Stomach (tissue), 8 donors: ENCODE measurements at regions not wholly inside any gene's neighbourhood (a gene's known extent, or its start where the extent isn't known, plus 50 kb on each side); places are given as distances from the start of the nearest gene placed in this dataset.
"Not testable (repeated sequence)": the region's sequence is repeated elsewhere in the genome, so short reads cannot be mapped to it uniquely, and the experiment has no call there.

Source experiments
- DNase-seq, 2 donors: peaks; one replicate each; pipeline versions ENCODE4 v3.0.0 to v3.0.0-alpha.2; 2013 to 2019
- H3K27ac ChIP-seq, 5 donors: fragments of 200-600 bp in 4 of 5; sonication (generic) in 4 of 5; one replicate each; pipeline ENCODE4 v1.5.1; 2013 to 2019; ENCODE audit warnings: mild to moderate bottlenecking in 1 of 5, moderate library complexity in 1 of 5
- H3K27me3 ChIP-seq, 3 donors: fragments of 200-600 bp; sonication (generic); one replicate each; pipeline ENCODE4 v1.5.1; 2017 to 2019; ENCODE audit warnings: mixed run types in 1 of 3
- H3K36me3 ChIP-seq, 4 donors: fragments of 200-600 bp; sonication (generic); 1 replicate in 3 of 4; 2 replicates in 1 of 4; pipeline ENCODE4 v1.5.1; 2016 to 2019
- H3K4me1 ChIP-seq, 4 donors: fragments of 200-600 bp; sonication (generic); one replicate each; pipeline ENCODE4 v1.5.1; 2016 to 2019
- H3K4me3 ChIP-seq, 4 donors: fragments of 200-600 bp; sonication (generic) in 3 of 4; one replicate each; pipeline ENCODE4 v1.5.1; 2016 to 2019; ENCODE audit warnings: mild to moderate bottlenecking in 1 of 4
- H3K9me3 ChIP-seq, 4 donors: fragments of 200-600 bp; sonication (generic); one replicate each; pipeline ENCODE4 v1.5.1; 2016 to 2019
- EP300 ChIP-seq: sonication (generic); formaldehyde crosslinking; IDR thresholded peaks from one replicate; pipeline ENCODE4 v1.6.1; 2017; ENCODE audit warnings: antibody characterized with exemption
- POLR2A ChIP-seq, 4 donors: fragments of 450-650 bp; IDR thresholded peaks; one replicate each; pipeline ENCODE4 v1.6.1; 2016; ENCODE audit warnings: antibody characterized with exemption in 4 of 4, control low read depth in 2 of 4, mild to moderate bottlenecking in 1 of 4, moderate library complexity in 1 of 4
- POLR2AphosphoS5 ChIP-seq, 3 donors: sonication (generic); formaldehyde crosslinking; IDR thresholded peaks; one replicate each; pipeline ENCODE4 v1.6.1; 2016; ENCODE audit warnings: antibody characterized with exemption in 3 of 3
- WGBS, 5 donors: extraction: QIAGEN DNeasy Blood & Tissue Kit in 3 of 5; methylation state at CpG; one replicate each; pipeline versions ENCODE4 v1.1.5 to v1.1.7; 2013 to 2018; 5-methylcytosine and 5-hydroxymethylcytosine counted together
- intact Hi-C: fragments of 100-400 bp; cut with DNase I; formaldehyde crosslinking; loops from one replicate; pipeline ENCODE4 v1.15.1; 2023; ENCODE audit warnings: low total_unique reads
- TF ChIP-seq, protein P1 (sequence below), 7 experiments: fragments of 450-650 bp in 4 of 7; fragments of 200-600 bp in 3 of 7; sonication (generic) in 3 of 7; IDR thresholded peaks; one replicate each; pipeline ENCODE4 v1.5.1; 2016 to 2019; ENCODE audit warnings: antibody characterized with exemption in 7 of 7, control low read depth in 2 of 7, mild to moderate bottlenecking in 1 of 7
- donor health status: healthy with polysubstance abuse.
- donor health status: Bipolar disorder and iron deficiency.
- donor health status: healthy.

DNA sequence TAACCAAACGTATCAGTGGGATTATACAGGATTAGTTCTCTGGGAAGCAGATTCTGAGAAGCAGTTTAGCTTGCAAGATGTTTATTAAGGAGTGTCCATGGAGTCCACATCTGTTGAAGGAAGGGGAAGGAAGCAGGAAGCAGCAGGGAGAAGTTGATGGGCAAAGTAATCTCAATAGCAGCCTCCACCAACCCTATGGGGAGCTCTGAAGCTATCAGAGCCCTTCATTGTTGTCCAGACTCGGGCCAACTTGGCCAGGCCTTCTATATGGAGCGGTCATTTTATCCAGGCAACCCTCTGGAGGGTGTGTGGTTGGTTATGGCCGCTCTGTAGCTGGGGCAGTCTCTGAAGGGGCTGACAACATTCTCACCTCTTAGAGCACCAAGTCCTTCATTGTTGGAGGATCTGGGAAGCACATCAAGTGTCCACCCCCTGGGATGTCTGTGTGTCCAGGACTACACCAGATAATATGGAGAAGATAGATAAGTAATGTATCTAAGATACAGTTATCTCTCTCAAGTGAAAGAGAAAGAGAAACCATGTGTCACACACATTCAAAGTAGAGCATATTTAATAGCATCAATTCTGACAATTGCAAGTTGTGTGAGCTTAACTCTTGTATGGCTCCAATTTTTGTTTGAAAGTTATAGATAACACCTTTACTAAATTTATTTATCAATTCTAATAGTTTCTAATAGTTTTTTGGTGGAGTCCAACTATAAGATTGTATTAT lies 101.7 kb upstream of the TRIM77 start:
- no peak for TF ChIP-seq POLR2A (IDR thresholded peaks at IDR 0.05)
- TF ChIP-seq, protein P1, sequence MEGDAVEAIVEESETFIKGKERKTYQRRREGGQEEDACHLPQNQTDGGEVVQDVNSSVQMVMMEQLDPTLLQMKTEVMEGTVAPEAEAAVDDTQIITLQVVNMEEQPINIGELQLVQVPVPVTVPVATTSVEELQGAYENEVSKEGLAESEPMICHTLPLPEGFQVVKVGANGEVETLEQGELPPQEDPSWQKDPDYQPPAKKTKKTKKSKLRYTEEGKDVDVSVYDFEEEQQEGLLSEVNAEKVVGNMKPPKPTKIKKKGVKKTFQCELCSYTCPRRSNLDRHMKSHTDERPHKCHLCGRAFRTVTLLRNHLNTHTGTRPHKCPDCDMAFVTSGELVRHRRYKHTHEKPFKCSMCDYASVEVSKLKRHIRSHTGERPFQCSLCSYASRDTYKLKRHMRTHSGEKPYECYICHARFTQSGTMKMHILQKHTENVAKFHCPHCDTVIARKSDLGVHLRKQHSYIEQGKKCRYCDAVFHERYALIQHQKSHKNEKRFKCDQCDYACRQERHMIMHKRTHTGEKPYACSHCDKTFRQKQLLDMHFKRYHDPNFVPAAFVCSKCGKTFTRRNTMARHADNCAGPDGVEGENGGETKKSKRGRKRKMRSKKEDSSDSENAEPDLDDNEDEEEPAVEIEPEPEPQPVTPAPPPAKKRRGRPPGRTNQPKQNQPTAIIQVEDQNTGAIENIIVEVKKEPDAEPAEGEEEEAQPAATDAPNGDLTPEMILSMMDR (IDR thresholded peaks at IDR 0.05): no peak
- TF ChIP-seq POLR2AphosphoS5 (IDR thresholded peaks at IDR 0.05): no peak
- no peak for TF ChIP-seq EP300
- Histone ChIP-seq H3K27ac (no peak overlapping the region), H3K9me3 (no peaks in the 10 kb centered on the region), H3K27me3 (no peaks in the 10 kb centered on the region), H3K4me1 (no peaks in the 10 kb centered on the region), H3K4me3 (no peak overlapping the region), H3K36me3 (no peaks in the 10 kb centered on the region)
- 66 to 77% (median 76%) methylated on average over 4 of the region's 4 CpGs for WGBS, 5 donors
- intact Hi-C loops: no loop called here
- DNase-seq: no peak

DNA sequence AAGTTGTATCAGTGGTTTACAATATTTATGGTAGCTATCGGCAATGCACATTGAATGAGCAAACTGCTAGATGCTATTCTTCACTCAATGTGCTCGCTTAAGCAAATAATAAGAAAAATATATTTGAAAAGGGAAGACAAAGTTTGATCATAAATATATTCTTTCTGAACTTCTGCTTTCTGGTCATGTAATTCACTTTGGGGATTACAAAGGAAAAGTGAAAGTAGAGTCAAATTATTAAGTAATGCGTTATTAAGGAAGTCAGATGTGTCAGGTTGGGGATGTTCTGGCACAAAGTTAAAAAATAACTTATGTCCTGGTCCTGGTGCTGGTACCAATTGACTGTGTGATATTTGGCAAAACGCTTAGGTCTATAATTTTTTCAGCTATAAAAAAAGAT lies 98.0 kb upstream of the TRIM77 start:
- TF ChIP-seq, protein P1 (IDR thresholded peaks at IDR 0.05): no peak
- TF ChIP-seq EP300 (no peak), POLR2AphosphoS5 (IDR thresholded peaks at IDR 0.05) (no peak), POLR2A (IDR thresholded peaks at IDR 0.05) (no peak)
- 70 to 78% (median 77%) methylated on average over 4 of the region's 4 CpGs for WGBS, 5 donors
- H3K27me3 ChIP-seq: no peaks in the 10 kb centered on the region
- H3K9me3 ChIP-seq: no peaks in the 10 kb centered on the region
- peaks cover 0 to 5% (median 0%) of the 10 kb centered on the region in 4 donors for H3K4me1 ChIP-seq
- DNase-seq: no peak
- no peak overlapping the region for H3K4me3 ChIP-seq
- H3K27ac ChIP-seq: no peak overlapping the region
- H3K36me3 ChIP-seq: no peaks in the 10 kb centered on the region
- intact Hi-C loops: no loop called here

DNA sequence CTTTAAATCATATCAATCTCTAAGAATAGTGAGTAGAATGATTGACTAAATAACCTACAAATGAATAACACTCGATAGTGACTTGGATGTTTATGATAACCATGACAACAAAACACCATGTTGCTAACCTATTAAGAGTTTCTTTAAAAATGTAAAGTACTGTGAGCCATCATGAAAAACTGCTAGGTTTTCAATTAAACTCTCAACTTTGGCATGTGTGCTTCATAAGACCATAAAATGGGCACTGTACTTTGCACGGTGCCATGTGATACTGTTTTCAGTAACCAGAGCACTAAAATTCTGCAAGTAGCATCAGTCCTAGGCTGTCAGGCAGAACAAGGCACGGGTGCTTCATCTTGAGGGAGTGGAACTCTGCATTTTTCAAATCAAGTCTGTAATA lies 96.2 kb upstream of the TRIM77 start:
- intact Hi-C loops: no loop called here
- Histone ChIP-seq H3K36me3 (no peaks in the 10 kb centered on the region), H3K4me3 (no peak overlapping the region), H3K4me1 (peaks cover 0 to 5% (median 0%) of the 10 kb centered on the region in 4 donors), H3K9me3 (no peaks in the 10 kb centered on the region), H3K27ac (no peak overlapping the region), H3K27me3 (no peaks in the 10 kb centered on the region)
- no peak for DNase-seq
- 46 to 72% (median 65%) methylated on average over 3 of the region's 3 CpGs for WGBS, 5 donors
- TF ChIP-seq POLR2A (IDR thresholded peaks at IDR 0.05) (no peak), POLR2AphosphoS5 (IDR thresholded peaks at IDR 0.05) (no peak), EP300 (no peak)
- TF ChIP-seq, protein P1 (IDR thresholded peaks at IDR 0.05): no peak

DNA sequence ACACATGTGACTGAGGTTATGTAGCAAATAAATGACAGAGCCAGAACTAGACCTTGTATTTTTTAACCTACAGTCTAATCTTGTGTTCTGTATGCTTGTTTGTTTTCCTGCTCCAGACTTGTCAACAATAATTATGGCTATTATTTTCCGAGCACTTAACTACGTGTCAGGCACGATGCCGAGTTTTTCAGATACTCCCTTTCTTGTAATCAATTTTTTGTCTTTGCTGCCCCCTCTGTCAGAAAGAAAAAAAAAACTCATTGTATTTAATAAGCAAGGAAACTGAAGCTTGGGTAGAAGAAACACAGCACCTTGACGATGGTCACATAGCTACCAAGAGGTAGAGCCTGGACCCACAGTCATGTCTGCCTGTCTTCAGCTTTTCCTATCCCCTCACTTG lies 95.7 kb upstream of the TRIM77 start:
- H3K4me3 ChIP-seq, H3K9me3 ChIP-seq, H3K27ac ChIP-seq, intact Hi-C loops, H3K4me1 ChIP-seq, H3K27me3 ChIP-seq, H3K36me3 ChIP-seq: not testable (repeated sequence)
- WGBS, 5 donors: 21 to 31% (median 23%) methylated on average over 5 of the region's 5 CpGs
- DNase-seq: peak; percentile 27 to 39
- TF ChIP-seq, protein P1 (IDR thresholded peaks at IDR 0.05): peak in 1 of 7 experiments; percentile 35

DNA sequence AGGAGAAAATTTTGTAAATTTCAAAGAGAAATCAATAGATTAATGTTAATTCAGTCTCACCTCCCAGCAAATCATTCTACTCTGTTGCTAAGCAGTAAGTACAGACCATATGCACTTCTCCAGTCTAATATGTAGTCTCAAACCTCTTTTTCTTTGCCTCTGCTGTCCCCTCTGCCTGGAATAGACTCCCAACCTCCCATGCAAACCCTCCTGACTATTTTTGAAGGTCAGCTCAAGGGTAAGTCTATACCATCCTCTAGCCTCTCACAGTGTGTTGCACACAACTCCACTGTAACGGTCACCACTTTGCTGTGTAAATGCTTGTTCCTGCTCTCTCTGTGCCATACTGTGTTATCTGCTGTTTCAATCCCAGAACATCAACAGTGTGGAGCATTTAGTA lies 94.5 kb upstream of the TRIM77 start:
- H3K4me1 ChIP-seq, DNase-seq, H3K4me3 ChIP-seq, intact Hi-C loops, H3K9me3 ChIP-seq, H3K36me3 ChIP-seq, H3K27me3 ChIP-seq, H3K27ac ChIP-seq: not testable (repeated sequence)
- WGBS, 5 donors: 38 to 74% (median 67%) methylated on average over 1 of the region's 1 CpG

DNA sequence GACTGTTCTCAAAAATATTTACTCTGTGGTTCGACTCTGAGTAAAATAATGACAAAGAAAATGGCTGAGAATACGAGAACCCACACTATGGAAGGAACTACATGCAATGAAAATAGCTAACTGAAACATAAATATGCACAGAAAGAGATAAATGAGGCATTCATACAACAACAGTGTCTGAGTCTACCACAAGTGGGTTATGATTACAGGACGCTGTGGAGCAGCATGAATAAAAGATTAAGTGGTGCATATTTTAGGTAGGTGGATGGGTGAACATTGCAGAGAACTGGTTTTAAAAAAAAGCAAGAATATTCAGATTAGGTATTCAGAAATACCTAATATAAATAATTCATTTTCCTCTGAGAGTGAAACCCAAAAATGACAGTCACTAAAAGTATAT lies 93.9 kb upstream of the TRIM77 start:
- intact Hi-C loops, H3K9me3 ChIP-seq, DNase-seq, H3K27me3 ChIP-seq, H3K4me3 ChIP-seq, H3K4me1 ChIP-seq, H3K27ac ChIP-seq, H3K36me3 ChIP-seq: not testable (repeated sequence)
- 46 to 65% (median 53%) methylated on average over 3 of the region's 3 CpGs for WGBS, 5 donors
